ENCODE measurements at regions not wholly inside any gene's neighbourhood (a gene's known extent, or its start where the extent isn't known, plus 50 kb on each side); places are given as distances from the start of the nearest gene placed in this dataset.

GRCh38 chr10:62543571-62544355 lies 169.6 kb downstream of the ZNF365 start:
- TF ChIP-seq CBX2 (IDR thresholded peaks at IDR 0.05; ENCODE audit: borderline replicate concordance, low read depth) (no peak), CHD2 (IDR thresholded peaks at IDR 0.05; ENCODE audit: low read length, partially characterized antibody) (no peak), EP300 (IDR thresholded peaks at IDR 0.05) (no peak), RNF2 (IDR thresholded peaks at IDR 0.05; ENCODE audit: borderline replicate concordance, low read depth) (no peak), POLR2A (IDR thresholded peaks at IDR 0.05; ENCODE audit: low read length) (no peak), RAD21 (conservative IDR thresholded peaks at IDR 0.05 in 1 of 2, IDR thresholded peaks at IDR 0.05 in 1 of 2) (no peak), CEBPB (IDR thresholded peaks at IDR 0.05) (no peak), BHLHE40 (IDR thresholded peaks at IDR 0.05; ENCODE audit: low read depth, low read length) (no peak), REST (IDR thresholded peaks at IDR 0.05) (no peak)
- TF ChIP-seq, protein P1, sequence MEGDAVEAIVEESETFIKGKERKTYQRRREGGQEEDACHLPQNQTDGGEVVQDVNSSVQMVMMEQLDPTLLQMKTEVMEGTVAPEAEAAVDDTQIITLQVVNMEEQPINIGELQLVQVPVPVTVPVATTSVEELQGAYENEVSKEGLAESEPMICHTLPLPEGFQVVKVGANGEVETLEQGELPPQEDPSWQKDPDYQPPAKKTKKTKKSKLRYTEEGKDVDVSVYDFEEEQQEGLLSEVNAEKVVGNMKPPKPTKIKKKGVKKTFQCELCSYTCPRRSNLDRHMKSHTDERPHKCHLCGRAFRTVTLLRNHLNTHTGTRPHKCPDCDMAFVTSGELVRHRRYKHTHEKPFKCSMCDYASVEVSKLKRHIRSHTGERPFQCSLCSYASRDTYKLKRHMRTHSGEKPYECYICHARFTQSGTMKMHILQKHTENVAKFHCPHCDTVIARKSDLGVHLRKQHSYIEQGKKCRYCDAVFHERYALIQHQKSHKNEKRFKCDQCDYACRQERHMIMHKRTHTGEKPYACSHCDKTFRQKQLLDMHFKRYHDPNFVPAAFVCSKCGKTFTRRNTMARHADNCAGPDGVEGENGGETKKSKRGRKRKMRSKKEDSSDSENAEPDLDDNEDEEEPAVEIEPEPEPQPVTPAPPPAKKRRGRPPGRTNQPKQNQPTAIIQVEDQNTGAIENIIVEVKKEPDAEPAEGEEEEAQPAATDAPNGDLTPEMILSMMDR (IDR thresholded peaks at IDR 0.05) = no peak
